Left ventricle myocardium inferior (tissue), 1 donor: ENCODE measurements at regions not wholly inside any gene's neighbourhood (a gene's known extent, or its start where the extent isn't known, plus 50 kb on each side); places are given as distances from the start of the nearest gene placed in this dataset.

Experiments used
- DNase-seq: peaks from one replicate; pipeline ENCODE4 v3.0.0-alpha.2; 2020
- H3K27ac ChIP-seq: fragments of 200-600 bp; replicated peaks from 2 replicates; pipeline ENCODE4 v1.8.0; 2021
- H3K27me3 ChIP-seq: fragments of 200-600 bp; 2 replicates; pipeline ENCODE4 v1.8.0; 2021; ENCODE audit warnings: low read depth
- H3K36me3 ChIP-seq: fragments of 200-600 bp; 2 replicates; pipeline ENCODE4 v1.8.0; 2021
- H3K4me1 ChIP-seq: fragments of 200-600 bp; 2 replicates; pipeline ENCODE4 v1.8.0; 2021
- H3K4me3 ChIP-seq: fragments of 200-600 bp; 2 replicates; pipeline ENCODE4 v1.8.0; 2021; ENCODE audit warnings: mild to moderate bottlenecking, moderate library complexity
- H3K9me3 ChIP-seq: fragments of 200-600 bp; replicated peaks from 2 replicates; pipeline ENCODE4 v1.8.0; 2021
- CTCF ChIP-seq: fragments of 200-600 bp; IDR thresholded peaks from 2 replicates; pipeline ENCODE4 v1.8.0; 2021; ENCODE audit warnings: antibody characterized with exemption, mild to moderate bottlenecking, borderline replicate concordance
- intact Hi-C: fragments of 100-400 bp; cut with micrococcal nuclease; formaldehyde crosslinking; loops from one replicate; pipeline ENCODE4 v1.11.0; 2022
- donor health status: DM: no; HTN: yes; CAD: no; lungs with severe emphysema.

DNA sequence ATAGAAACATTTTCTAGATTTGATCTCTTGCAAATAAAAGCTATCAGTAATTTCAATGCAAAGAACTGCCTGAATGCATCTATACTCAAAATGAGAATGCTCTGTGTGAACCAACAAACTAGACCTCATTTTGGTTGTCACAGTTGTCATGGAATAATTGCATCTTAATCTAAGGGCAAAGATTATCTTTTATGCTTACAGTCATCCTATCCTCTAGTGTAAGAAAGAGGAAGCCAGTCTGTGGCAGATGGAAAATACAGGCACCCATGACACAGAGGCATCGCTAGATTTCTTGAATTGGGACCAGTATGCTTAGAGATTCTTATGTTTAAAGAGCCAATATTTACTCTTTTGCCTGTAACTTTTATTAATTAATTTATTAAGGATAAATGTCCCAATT, 95.0 kb downstream of the MACIR start:
- intact Hi-C loops = no loop called here
- no peaks in the 10 kb centered on the region for H3K9me3 ChIP-seq
- no peak overlapping the region for H3K27ac ChIP-seq
- H3K4me3 ChIP-seq = no peak overlapping the region
- peaks cover 24% of the 10 kb centered on the region for H3K4me1 ChIP-seq
- no peaks in the 10 kb centered on the region for H3K36me3 ChIP-seq
- peaks cover 4% of the 10 kb centered on the region for H3K27me3 ChIP-seq
- no peak for DNase-seq
- no peak for TF ChIP-seq CTCF

DNA sequence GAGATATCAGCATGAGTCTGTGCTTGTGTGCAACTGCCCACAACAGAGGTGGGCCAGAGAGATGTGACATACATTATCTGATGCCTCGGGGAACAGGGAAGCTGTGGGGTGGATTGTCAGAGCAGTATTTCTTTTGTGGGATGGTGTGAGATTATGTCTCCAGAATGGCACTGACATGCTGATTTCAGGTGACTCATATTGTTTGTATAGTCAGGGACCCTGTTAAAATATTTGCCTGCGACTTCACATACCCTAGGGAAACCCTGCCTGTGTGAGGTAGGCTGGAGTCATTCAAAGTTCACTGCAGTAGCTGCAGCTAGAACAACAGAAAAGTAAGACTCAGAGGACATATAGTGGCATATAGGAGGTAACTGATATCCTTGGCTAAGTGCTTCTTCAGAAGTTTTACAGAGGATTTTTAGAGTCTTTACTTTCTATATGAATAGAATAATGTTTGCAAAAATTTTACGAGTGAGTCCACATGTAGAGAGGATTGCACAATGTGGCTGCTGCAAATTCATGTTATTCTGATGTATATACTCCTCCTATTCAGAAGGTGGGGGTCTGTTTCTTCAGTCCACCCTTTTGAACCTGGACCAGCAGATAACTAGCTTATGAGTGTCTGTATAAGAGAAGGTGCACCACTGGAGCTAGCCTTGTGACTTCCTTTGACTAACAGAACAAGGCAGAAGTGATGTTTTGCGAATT, 89.3 kb downstream of the MACIR start:
- Histone ChIP-seq H3K27me3 (peaks cover 4% of the 10 kb centered on the region), H3K4me1 (no peaks in the 10 kb centered on the region), H3K27ac (no peak overlapping the region), H3K4me3 (no peak overlapping the region), H3K9me3 (no peaks in the 10 kb centered on the region), H3K36me3 (no peaks in the 10 kb centered on the region)
- TF ChIP-seq CTCF = no peak
- DNase-seq = no peak
- intact Hi-C loops = no loop called here

DNA sequence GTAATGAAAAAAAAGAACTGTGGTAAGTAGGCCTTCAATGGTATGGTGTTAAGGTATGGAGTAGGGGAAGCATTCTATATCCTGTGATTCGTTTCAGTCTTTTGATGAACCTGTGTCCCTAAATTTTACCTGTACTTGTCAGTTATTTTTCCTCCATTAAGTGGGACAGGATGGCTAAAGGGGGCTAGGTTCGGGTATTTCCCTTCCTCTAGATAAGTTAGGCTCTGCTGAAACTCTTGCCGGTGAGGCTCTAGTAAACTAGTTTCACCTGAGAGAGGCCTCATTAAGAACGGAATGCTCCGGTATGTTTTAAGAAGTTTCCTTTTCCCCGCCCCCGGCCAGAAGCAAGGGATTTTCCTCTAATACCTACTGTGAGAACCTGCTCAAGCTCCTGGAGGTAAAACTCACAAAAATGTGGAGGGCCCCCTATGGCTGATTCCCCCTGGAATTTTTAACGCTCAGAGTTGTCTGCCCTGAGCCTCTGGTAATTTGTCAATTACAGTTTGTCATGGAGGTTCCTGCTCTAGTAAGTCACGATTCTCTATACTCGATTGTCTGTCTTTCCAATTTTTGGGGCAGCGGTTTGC, 87.7 kb downstream of the MACIR start:
- H3K4me1 ChIP-seq = no peaks in the 10 kb centered on the region
- intact Hi-C loops = no loop called here

DNA sequence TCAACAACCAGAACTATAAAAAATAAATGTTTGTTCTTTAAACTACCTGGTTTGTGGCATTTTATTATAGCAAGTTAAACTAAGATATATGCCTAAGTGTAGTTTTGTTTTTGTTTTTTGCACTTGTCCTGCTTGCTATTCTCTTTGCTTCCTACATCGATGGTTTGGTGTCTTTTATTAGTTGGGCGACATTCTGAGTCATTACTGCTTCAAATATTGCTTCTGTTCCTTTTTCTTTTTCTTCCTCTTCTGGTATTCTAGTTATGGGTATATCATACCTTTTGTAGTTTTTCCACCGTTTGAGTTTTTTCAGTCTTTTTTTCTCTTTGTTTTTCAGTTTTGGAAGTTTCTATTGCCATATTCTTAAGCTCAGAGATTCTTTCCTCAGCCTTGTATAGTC, 86.9 kb downstream of the MACIR start:
- no peaks in the 10 kb centered on the region for H3K36me3 ChIP-seq
- no peak for DNase-seq
- H3K4me3 ChIP-seq = no peak overlapping the region
- H3K27me3 ChIP-seq = peaks cover 4% of the 10 kb centered on the region
- peaks cover 7% of the 10 kb centered on the region for H3K9me3 ChIP-seq
- H3K27ac ChIP-seq = no peak overlapping the region
- no peak for TF ChIP-seq CTCF
- H3K4me1 ChIP-seq = no peaks in the 10 kb centered on the region
- intact Hi-C loops = no loop called here

More for the DNA sequence above, 87.7 kb downstream of the MACIR start:
- Histone ChIP-seq H3K36me3 (no peaks in the 10 kb centered on the region), H3K27me3 (peaks cover 4% of the 10 kb centered on the region), H3K27ac (no peak overlapping the region), H3K4me3 (no peak overlapping the region), H3K9me3 (peaks cover 7% of the 10 kb centered on the region)
- DNase-seq = no peak
- no peak for TF ChIP-seq CTCF

- no peak for DNase-seq
- H3K27ac ChIP-seq = no peak overlapping the region
- no peaks in the 10 kb centered on the region for H3K27me3 ChIP-seq
- no peaks in the 10 kb centered on the region for H3K36me3 ChIP-seq
- no peak for TF ChIP-seq CTCF
- no peak overlapping the region for H3K4me3 ChIP-seq
- intact Hi-C loops = no loop called here
- peaks cover 7% of the 10 kb centered on the region for H3K9me3 ChIP-seq
- no peaks in the 10 kb centered on the region for H3K4me1 ChIP-seq
Measured at GRCh38 chr5:103340717-103341388, 82.3 kb downstream of the MACIR start.
